Calu3 (cell line): ENCODE measurements at regions not wholly inside any gene's neighbourhood (a gene's known extent, or its start where the extent isn't known, plus 50 kb on each side); places are given as distances from the start of the nearest gene placed in this dataset.

Experiments used
- BruUV-seq: library from RNA; stranded (reverse); fragments of 400-500 nt; replicated peaks from 2 replicates; lab custom pipeline; 2021; lab: Mats Ljungman, UMichigan
- CTCF ChIA-PET: fragments of 300-600 bp; sonication (Branson Sonifier 250); formaldehyde crosslinking; loops from one replicate; lab custom pipeline; 2022; ENCODE audit warnings: antibody characterized with exemption; lab: Charles Lee
- DNase-seq: peaks from one replicate; pipeline ENCODE4 v3.0.0; 2022
- H3K27ac Mint-ChIP-seq: one replicate; pipeline ENCODE4 v1.8.0; 2022; ENCODE audit warnings: mixed read lengths; ENCODE audit not compliant: unreplicated experiment
- H3K27me3 Mint-ChIP-seq: one replicate; pipeline ENCODE4 v1.8.0; 2022; ENCODE audit warnings: mixed read lengths; ENCODE audit not compliant: unreplicated experiment
- H3K36me3 Mint-ChIP-seq: one replicate; pipeline ENCODE4 v1.8.0; 2022; ENCODE audit warnings: mild to moderate bottlenecking, moderate library complexity, mixed read lengths; ENCODE audit not compliant: insufficient read depth, unreplicated experiment
- H3K4me1 Mint-ChIP-seq: one replicate; pipeline ENCODE4 v1.8.0; 2022; ENCODE audit warnings: mild to moderate bottlenecking, low read depth, mixed read lengths; ENCODE audit not compliant: unreplicated experiment
- H3K4me3 Mint-ChIP-seq: one replicate; pipeline ENCODE4 v1.8.0; 2022; ENCODE audit warnings: mild to moderate bottlenecking, low read depth, moderate library complexity, mixed read lengths; ENCODE audit not compliant: unreplicated experiment
- H3K9me3 Mint-ChIP-seq: one replicate; pipeline ENCODE4 v1.8.0; 2022; ENCODE audit warnings: low read depth, mixed read lengths; ENCODE audit not compliant: unreplicated experiment
- intact Hi-C: fragments of 100-400 bp; cut with micrococcal nuclease; formaldehyde crosslinking; loops from one replicate; pipeline ENCODE4 v1.10.0; 2022; ENCODE audit not compliant: unreplicated experiment
- TF ChIP-seq, protein P1 (sequence below): fragments of 200-600 bp; IDR thresholded peaks from one replicate; pipeline ENCODE4 v1.8.0; 2022; ENCODE audit warnings: antibody characterized with exemption; ENCODE audit not compliant: unreplicated experiment

DNA sequence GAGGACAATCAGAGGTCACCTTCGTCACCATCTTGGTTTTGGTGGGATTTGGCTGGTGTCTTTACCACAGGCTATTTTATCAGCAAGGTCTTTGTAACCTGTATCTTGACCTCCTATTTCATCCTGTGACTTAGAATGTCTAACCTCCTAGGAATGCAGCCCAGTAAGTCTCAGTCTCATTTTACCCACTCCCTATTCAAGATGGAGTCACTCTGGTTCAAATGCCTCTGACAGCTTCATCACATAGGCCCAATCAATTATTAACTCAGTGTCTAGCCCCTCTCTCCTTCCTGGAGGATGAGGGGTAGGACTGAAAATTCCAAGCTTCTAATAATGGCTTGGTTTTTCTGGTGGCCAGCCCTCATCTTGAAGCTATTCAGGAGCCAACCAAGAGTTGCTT lies 111.4 kb upstream of the NAP1L1 start:
- TF ChIP-seq, protein P1, sequence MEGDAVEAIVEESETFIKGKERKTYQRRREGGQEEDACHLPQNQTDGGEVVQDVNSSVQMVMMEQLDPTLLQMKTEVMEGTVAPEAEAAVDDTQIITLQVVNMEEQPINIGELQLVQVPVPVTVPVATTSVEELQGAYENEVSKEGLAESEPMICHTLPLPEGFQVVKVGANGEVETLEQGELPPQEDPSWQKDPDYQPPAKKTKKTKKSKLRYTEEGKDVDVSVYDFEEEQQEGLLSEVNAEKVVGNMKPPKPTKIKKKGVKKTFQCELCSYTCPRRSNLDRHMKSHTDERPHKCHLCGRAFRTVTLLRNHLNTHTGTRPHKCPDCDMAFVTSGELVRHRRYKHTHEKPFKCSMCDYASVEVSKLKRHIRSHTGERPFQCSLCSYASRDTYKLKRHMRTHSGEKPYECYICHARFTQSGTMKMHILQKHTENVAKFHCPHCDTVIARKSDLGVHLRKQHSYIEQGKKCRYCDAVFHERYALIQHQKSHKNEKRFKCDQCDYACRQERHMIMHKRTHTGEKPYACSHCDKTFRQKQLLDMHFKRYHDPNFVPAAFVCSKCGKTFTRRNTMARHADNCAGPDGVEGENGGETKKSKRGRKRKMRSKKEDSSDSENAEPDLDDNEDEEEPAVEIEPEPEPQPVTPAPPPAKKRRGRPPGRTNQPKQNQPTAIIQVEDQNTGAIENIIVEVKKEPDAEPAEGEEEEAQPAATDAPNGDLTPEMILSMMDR: no peak
- intact Hi-C loops: no loop called here
- no TSS peak for BruUV-seq
- peaks cover 15% of the 10 kb centered on the region for H3K9me3 Mint-ChIP-seq
- H3K4me1 Mint-ChIP-seq: peaks cover under 1% of the 10 kb centered on the region
- no peak overlapping the region for H3K27ac Mint-ChIP-seq
- DNase-seq: no peak
- H3K36me3 Mint-ChIP-seq: no peaks in the 10 kb centered on the region
- H3K4me3 Mint-ChIP-seq: no peak overlapping the region
- no peaks in the 10 kb centered on the region for H3K27me3 Mint-ChIP-seq
- CTCF ChIA-PET: no interaction called here

DNA sequence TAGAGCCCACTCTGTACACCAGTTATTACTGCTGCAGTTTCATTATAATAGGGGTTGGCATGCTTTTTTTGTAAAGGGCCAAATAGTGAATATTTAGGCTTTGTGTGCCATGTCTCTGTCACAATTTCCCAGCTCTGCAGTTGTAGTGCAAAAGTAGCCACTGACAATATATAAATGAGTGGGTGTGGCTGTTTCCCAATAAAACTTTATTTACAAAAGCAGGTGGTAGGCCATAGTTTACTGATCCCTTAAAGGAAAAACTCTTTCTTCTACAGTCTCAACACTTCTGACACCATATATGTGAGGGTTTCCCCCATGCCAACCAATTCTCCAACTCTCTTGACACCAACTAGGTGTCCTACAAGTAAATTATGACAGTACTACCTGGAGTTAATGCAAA lies 110.2 kb upstream of the NAP1L1 start:
- intact Hi-C loops: no loop called here
- Mint-ChIP-seq H3K4me1 (no peaks in the 10 kb centered on the region), H3K4me3 (no peak overlapping the region), H3K27ac (no peak overlapping the region), H3K27me3 (no peaks in the 10 kb centered on the region), H3K9me3 (peaks cover 15% of the 10 kb centered on the region), H3K36me3 (no peaks in the 10 kb centered on the region)
- CTCF ChIA-PET: no interaction called here
- BruUV-seq: no TSS peak
- TF ChIP-seq, protein P1: no peak
- no peak for DNase-seq

DNA sequence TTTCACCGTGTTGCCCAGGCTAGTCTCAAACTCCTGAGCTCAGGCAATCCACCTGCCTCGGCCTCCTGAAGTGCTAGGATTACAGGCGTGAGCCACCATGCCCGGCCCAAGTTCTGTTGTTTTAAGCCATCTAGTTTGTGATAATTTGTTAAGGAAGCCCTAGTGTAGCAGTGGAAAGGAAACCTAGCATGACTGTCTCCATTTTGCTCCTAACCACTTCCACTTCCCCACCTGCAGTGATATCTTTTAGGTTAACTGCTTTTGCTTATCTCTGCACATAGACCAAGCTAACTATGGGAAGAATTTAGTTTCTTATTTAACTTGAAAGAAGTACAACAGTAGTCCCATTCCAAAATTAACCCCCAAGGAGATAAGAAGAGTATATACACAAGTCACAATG lies 109.5 kb upstream of the NAP1L1 start:
- TF ChIP-seq, protein P1: no peak
- no peak for DNase-seq
- Mint-ChIP-seq H3K4me1 (no peaks in the 10 kb centered on the region), H3K9me3 (peaks cover 15% of the 10 kb centered on the region), H3K27ac (no peak overlapping the region), H3K27me3 (no peaks in the 10 kb centered on the region), H3K36me3 (no peaks in the 10 kb centered on the region), H3K4me3 (no peak overlapping the region)
- intact Hi-C loops: no loop called here
- CTCF ChIA-PET: no interaction called here
- BruUV-seq: no TSS peak

DNA sequence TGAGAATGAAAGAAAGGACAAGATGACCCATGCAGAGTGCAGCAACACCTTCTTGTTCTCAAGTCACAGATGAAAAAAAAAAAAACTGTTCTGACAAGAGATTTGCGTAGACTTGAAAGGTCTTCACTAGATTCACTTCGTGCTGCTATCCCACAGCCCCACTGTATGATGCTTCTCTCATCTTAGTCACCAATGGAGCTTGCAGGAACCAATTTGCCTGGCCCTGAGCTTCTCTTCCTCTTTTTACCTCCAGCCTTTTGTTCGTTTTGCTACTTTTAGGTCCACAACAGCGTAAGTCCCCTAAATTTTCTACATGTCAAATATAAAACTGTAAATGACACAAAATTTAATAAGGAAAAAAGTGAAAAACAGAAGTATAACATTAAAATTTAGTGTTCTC lies 107.9 kb upstream of the NAP1L1 start:
- TF ChIP-seq, protein P1: no peak
- DNase-seq: no peak
- H3K27ac Mint-ChIP-seq: no peak overlapping the region
- peaks cover 6% of the 10 kb centered on the region for H3K9me3 Mint-ChIP-seq
- H3K4me1 Mint-ChIP-seq: no peaks in the 10 kb centered on the region
- CTCF ChIA-PET: interaction anchor here (0.7 kb wide), 1 partner anchor 23 kb away, joined by 3 read pairs; no protein-coding TSS in a partner anchor
- H3K36me3 Mint-ChIP-seq: no peaks in the 10 kb centered on the region
- no peaks in the 10 kb centered on the region for H3K27me3 Mint-ChIP-seq
- BruUV-seq: no TSS peak
- intact Hi-C loops: no loop called here
- H3K4me3 Mint-ChIP-seq: no peak overlapping the region

DNA sequence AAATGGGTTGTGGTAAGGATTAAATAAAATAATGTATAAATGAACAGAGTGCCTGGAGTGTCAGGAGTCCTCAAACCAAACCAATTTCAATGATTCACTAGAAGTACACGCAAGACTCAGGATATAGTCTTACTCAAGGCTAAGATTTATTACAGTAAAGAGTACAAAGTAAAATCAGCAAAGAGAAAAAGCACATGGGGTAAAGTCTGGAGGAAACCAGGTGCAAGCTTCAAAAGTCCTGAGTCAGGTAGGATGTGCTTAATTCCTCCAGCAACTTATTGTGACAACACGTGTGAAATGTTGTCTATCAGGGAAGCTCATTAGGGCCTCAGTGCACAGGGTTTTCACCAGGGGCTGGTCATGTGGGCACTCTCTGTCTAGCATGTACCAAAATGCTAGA lies 105.8 kb upstream of the NAP1L1 start:
- no peak for DNase-seq
- TF ChIP-seq, protein P1: no peak
- Mint-ChIP-seq H3K4me3 (no peak overlapping the region), H3K4me1 (peaks cover 9% of the 10 kb centered on the region), H3K27me3 (no peaks in the 10 kb centered on the region), H3K27ac (no peak overlapping the region), H3K36me3 (no peaks in the 10 kb centered on the region), H3K9me3 (peaks cover 2% of the 10 kb centered on the region)
- CTCF ChIA-PET: no interaction called here
- BruUV-seq: no TSS peak
- intact Hi-C loops: no loop called here
